Nephron progenitor cell (in vitro differentiated cells): ENCODE measurements at regions not wholly inside any gene's neighbourhood (a gene's known extent, or its start where the extent isn't known, plus 50 kb on each side); places are given as distances from the start of the nearest gene placed in this dataset.

ENCODE experiments used
- DNase-seq: peaks from one replicate; pipeline ENCODE4 v3.0.0; 2021
- H3K27ac Mint-ChIP-seq: 2 replicates; pipeline ENCODE4 v1.8.0; 2021; ENCODE audit warnings: mild to moderate bottlenecking, moderate library complexity, mixed read lengths
- H3K27me3 Mint-ChIP-seq: 2 replicates; pipeline ENCODE4 v1.8.0; 2021; ENCODE audit warnings: mild to moderate bottlenecking, low read depth, mixed read lengths; ENCODE audit not compliant: poor library complexity
- H3K36me3 Mint-ChIP-seq: 2 replicates; pipeline ENCODE4 v1.8.0; 2021; ENCODE audit warnings: low read depth, mixed read lengths
- H3K4me1 Mint-ChIP-seq: 2 replicates; pipeline ENCODE4 v1.8.0; 2021; ENCODE audit warnings: mixed read lengths
- H3K4me3 Mint-ChIP-seq: 2 replicates; pipeline ENCODE4 v1.8.0; 2021; ENCODE audit warnings: mild to moderate bottlenecking, moderate library complexity, mixed read lengths
- H3K9me3 Mint-ChIP-seq: 2 replicates; pipeline ENCODE4 v1.8.0; 2021; ENCODE audit warnings: mild to moderate bottlenecking, moderate library complexity, mixed read lengths
- CTCF ChIP-seq: fragments of 200-600 bp; sonication (generic); IDR thresholded peaks from 2 replicates; pipeline ENCODE4 v1.5.0; 2021; ENCODE audit warnings: antibody characterized with exemption

GRCh38 chr10:2628705-2629104, 438.6 kb upstream of the PFKP start:
- no peak overlapping the region for H3K4me3 Mint-ChIP-seq
- H3K27me3 Mint-ChIP-seq, result no peaks in the 10 kb centered on the region
- no peak for DNase-seq
- H3K36me3 Mint-ChIP-seq, result no peaks in the 10 kb centered on the region
- no peaks in the 10 kb centered on the region for H3K4me1 Mint-ChIP-seq
- no peak for TF ChIP-seq CTCF
- no peak overlapping the region for H3K27ac Mint-ChIP-seq
- no peaks in the 10 kb centered on the region for H3K9me3 Mint-ChIP-seq

GRCh38 chr10:2627969-2628368, 439.4 kb upstream of the PFKP start:
- Mint-ChIP-seq H3K4me1 (no peaks in the 10 kb centered on the region), H3K27ac (no peak overlapping the region), H3K36me3 (no peaks in the 10 kb centered on the region), H3K4me3 (no peak overlapping the region), H3K9me3 (no peaks in the 10 kb centered on the region), H3K27me3 (no peaks in the 10 kb centered on the region)
- TF ChIP-seq CTCF, result no peak
- no peak for DNase-seq

GRCh38 chr10:2625094-2625493, 442.3 kb upstream of the PFKP start:
- TF ChIP-seq CTCF, result no peak
- Mint-ChIP-seq H3K4me3 (no peak overlapping the region), H3K27ac (no peak overlapping the region), H3K27me3 (no peaks in the 10 kb centered on the region), H3K4me1 (no peaks in the 10 kb centered on the region), H3K36me3 (no peaks in the 10 kb centered on the region), H3K9me3 (no peaks in the 10 kb centered on the region)
- DNase-seq, result no peak

GRCh38 chr10:2623675-2624274, 443.6 kb upstream of the PFKP start:
- no peaks in the 10 kb centered on the region for H3K36me3 Mint-ChIP-seq
- DNase-seq, result no peak
- H3K27ac Mint-ChIP-seq, result no peak overlapping the region
- no peaks in the 10 kb centered on the region for H3K4me1 Mint-ChIP-seq
- H3K27me3 Mint-ChIP-seq, result peaks cover 1% of the 10 kb centered on the region
- no peak overlapping the region for H3K4me3 Mint-ChIP-seq
- no peaks in the 10 kb centered on the region for H3K9me3 Mint-ChIP-seq
- no peak for TF ChIP-seq CTCF

- no peak overlapping the region for H3K27ac Mint-ChIP-seq
- H3K36me3 Mint-ChIP-seq, result no peaks in the 10 kb centered on the region
- H3K4me1 Mint-ChIP-seq, result no peaks in the 10 kb centered on the region
- no peak overlapping the region for H3K4me3 Mint-ChIP-seq
- peaks cover 8% of the 10 kb centered on the region for H3K27me3 Mint-ChIP-seq
- DNase-seq, result no peak
- H3K9me3 Mint-ChIP-seq, result no peaks in the 10 kb centered on the region
- no peak for TF ChIP-seq CTCF
Measured at GRCh38 chr10:2620827-2621521, 446.4 kb upstream of the PFKP start.

GRCh38 chr10:2619916-2620315, 447.4 kb upstream of the PFKP start:
- DNase-seq, result no peak
- Mint-ChIP-seq H3K4me3 (no peak overlapping the region), H3K27me3 (peaks cover 8% of the 10 kb centered on the region), H3K27ac (no peak overlapping the region), H3K9me3 (no peaks in the 10 kb centered on the region), H3K36me3 (no peaks in the 10 kb centered on the region), H3K4me1 (no peaks in the 10 kb centered on the region)
- TF ChIP-seq CTCF, result no peak
